Gastroesophageal sphincter (tissue), 4 donors: ENCODE measurements at regions not wholly inside any gene's neighbourhood (a gene's known extent, or its start where the extent isn't known, plus 50 kb on each side); places are given as distances from the start of the nearest gene placed in this dataset.

ENCODE experiments used
- ATAC-seq: fragments of 150-250 bp; one replicate; pipeline ENCODE4 v1.9.1; 2016; ENCODE audit warnings: mild to moderate bottlenecking, moderate library complexity
- H3K27ac ChIP-seq, 4 donors: fragments of 200-600 bp; sonication (generic) in 3 of 4; 1 replicate in 3 of 4; 2 replicates in 1 of 4; pipeline ENCODE4 v1.5.1; 2016 to 2019
- H3K27me3 ChIP-seq: fragments of 200-600 bp; sonication (generic); one replicate; pipeline ENCODE4 v1.5.1; 2019
- H3K36me3 ChIP-seq, 2 donors: fragments of 200-600 bp; sonication (generic); one replicate each; pipeline ENCODE4 v1.5.1; 2019; ENCODE audit warnings: control low read depth in 1 of 2
- H3K4me1 ChIP-seq, 3 donors: fragments of 200-600 bp; sonication (generic); 1 replicate in 2 of 3; 2 replicates in 1 of 3; pipeline ENCODE4 v1.5.1; 2016 to 2019; ENCODE audit warnings: control low read depth in 2 of 3
- H3K4me3 ChIP-seq, 2 donors: fragments of 200-600 bp; sonication (generic); one replicate each; pipeline ENCODE4 v1.5.1; 2019; ENCODE audit warnings: mild to moderate bottlenecking in 1 of 2, moderate library complexity in 1 of 2
- H3K9me3 ChIP-seq, 3 donors: fragments of 200-600 bp; sonication (generic); one replicate each; pipeline ENCODE4 v1.5.1; 2017 to 2019; ENCODE audit warnings: control low read depth in 2 of 3
- EP300 ChIP-seq: sonication (generic); formaldehyde crosslinking; IDR thresholded peaks from one replicate; pipeline ENCODE4 v1.6.1; 2017; ENCODE audit warnings: antibody characterized with exemption, mild to moderate bottlenecking
- POLR2A ChIP-seq, 2 donors: fragments of 450-650 bp; IDR thresholded peaks; one replicate each; pipeline ENCODE4 v1.6.1; 2017; ENCODE audit warnings: antibody characterized with exemption in 2 of 2, mild to moderate bottlenecking in 2 of 2, moderate library complexity in 1 of 2
- POLR2AphosphoS5 ChIP-seq: sonication (generic); formaldehyde crosslinking; IDR thresholded peaks from one replicate; pipeline ENCODE4 v1.6.1; 2017; ENCODE audit warnings: antibody characterized with exemption
- WGBS, 2 donors: methylation state at CpG; one replicate each; pipeline ENCODE4 v1.1.5; 2018; ENCODE audit warnings: low coverage in 1 of 2; 5-methylcytosine and 5-hydroxymethylcytosine counted together
- TF ChIP-seq, protein P1 (sequence below), 4 experiments: fragments of 200-600 bp in 2 of 4; fragments of 450-650 bp in 2 of 4; sonication (generic) in 1 of 4; IDR thresholded peaks; one replicate each; pipeline ENCODE4 v1.5.1; 2017 to 2019; ENCODE audit warnings: antibody characterized with exemption in 4 of 4, mild to moderate bottlenecking in 2 of 4, moderate library complexity in 2 of 4

DNA sequence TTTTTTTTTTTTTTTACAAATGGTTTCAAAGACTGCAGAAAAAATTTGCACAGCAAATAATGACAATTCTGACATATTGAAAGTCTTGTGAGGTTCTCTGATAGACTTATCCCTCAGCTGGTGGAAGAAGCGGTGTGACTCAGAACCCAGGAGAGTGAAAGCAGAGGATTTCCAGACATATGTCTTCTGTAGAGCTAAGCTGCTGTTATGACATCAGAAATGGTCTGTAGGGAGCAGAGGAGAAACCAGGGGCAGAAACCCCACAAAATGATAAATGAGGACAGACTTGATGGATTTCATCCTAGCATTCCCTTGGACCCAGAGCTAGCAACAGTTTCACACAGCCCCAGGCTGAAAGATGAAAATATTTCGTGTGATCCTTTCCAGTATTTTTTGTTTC is 582.6 kb downstream of the METTL15 start:
- H3K36me3 ChIP-seq: no peaks in the 10 kb centered on the region
- ATAC-seq: no peak
- no peaks in the 10 kb centered on the region for H3K9me3 ChIP-seq
- TF ChIP-seq, protein P1, sequence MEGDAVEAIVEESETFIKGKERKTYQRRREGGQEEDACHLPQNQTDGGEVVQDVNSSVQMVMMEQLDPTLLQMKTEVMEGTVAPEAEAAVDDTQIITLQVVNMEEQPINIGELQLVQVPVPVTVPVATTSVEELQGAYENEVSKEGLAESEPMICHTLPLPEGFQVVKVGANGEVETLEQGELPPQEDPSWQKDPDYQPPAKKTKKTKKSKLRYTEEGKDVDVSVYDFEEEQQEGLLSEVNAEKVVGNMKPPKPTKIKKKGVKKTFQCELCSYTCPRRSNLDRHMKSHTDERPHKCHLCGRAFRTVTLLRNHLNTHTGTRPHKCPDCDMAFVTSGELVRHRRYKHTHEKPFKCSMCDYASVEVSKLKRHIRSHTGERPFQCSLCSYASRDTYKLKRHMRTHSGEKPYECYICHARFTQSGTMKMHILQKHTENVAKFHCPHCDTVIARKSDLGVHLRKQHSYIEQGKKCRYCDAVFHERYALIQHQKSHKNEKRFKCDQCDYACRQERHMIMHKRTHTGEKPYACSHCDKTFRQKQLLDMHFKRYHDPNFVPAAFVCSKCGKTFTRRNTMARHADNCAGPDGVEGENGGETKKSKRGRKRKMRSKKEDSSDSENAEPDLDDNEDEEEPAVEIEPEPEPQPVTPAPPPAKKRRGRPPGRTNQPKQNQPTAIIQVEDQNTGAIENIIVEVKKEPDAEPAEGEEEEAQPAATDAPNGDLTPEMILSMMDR (IDR thresholded peaks at IDR 0.05): no peak
- TF ChIP-seq EP300 (no peak), POLR2AphosphoS5 (no peak), POLR2A (IDR thresholded peaks at IDR 0.05) (no peak)
- H3K4me1 ChIP-seq: no peaks in the 10 kb centered on the region
- no peak overlapping the region for H3K4me3 ChIP-seq
- no peaks in the 10 kb centered on the region for H3K27me3 ChIP-seq
- no peak overlapping the region for H3K27ac ChIP-seq
- 63 to 65% methylated on average over 1 to 2 of the region's 2 CpGs for WGBS, 2 donors

DNA sequence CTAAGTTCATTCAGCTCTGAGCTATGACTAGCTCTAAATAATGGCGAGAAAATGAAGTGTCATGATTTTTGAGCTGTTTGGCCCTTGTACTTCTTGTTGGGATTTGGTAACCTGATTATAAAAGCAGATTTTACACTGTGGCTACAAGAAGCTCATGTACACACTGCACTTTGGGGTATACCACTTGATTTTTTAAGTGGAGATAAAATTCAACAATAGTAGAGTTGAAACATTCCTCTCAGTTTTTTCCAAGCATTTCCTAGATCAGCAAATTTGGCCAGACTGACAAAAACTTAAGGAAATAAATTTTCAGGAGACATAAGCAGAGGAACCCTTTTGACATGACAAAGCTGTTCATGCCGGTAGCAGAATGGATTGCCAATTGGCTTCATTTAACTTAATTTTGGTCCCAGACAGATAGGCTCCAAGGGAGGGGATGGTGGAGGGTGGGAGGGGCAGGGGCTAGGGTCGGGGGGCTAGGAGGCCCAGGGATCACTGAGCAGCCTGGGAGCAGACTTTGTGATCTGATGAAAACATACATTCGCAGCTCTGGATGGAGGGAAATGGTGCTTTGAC is 575.9 kb downstream of the METTL15 start:
- Histone ChIP-seq H3K9me3 (no peaks in the 10 kb centered on the region), H3K27me3 (no peaks in the 10 kb centered on the region), H3K4me1 (no peaks in the 10 kb centered on the region), H3K27ac (no peak overlapping the region), H3K4me3 (no peak overlapping the region), H3K36me3 (no peaks in the 10 kb centered on the region)
- TF ChIP-seq POLR2A (IDR thresholded peaks at IDR 0.05) (no peak), POLR2AphosphoS5 (no peak), EP300 (no peak)
- TF ChIP-seq, protein P1 (IDR thresholded peaks at IDR 0.05): no peak
- ATAC-seq: no peak
- 30 to 43% methylated on average over 2 to 4 of the region's 4 CpGs for WGBS, 2 donors

- H3K4me1 ChIP-seq: no peaks in the 10 kb centered on the region
- no peak for ATAC-seq
- 81 to 100% methylated on average over 2 to 3 of the region's 3 CpGs for WGBS, 2 donors
- no peak for TF ChIP-seq EP300
- no peak for TF ChIP-seq POLR2AphosphoS5
- TF ChIP-seq, protein P1 (IDR thresholded peaks at IDR 0.05): no peak
- TF ChIP-seq POLR2A (IDR thresholded peaks at IDR 0.05): no peak
- H3K36me3 ChIP-seq: no peaks in the 10 kb centered on the region
- no peak overlapping the region for H3K4me3 ChIP-seq
- H3K27ac ChIP-seq: no peak overlapping the region
- no peaks in the 10 kb centered on the region for H3K27me3 ChIP-seq
- H3K9me3 ChIP-seq: no peaks in the 10 kb centered on the region
Measured at GRCh38 chr11:28679795-28680468, 571.7 kb downstream of the METTL15 start.

DNA sequence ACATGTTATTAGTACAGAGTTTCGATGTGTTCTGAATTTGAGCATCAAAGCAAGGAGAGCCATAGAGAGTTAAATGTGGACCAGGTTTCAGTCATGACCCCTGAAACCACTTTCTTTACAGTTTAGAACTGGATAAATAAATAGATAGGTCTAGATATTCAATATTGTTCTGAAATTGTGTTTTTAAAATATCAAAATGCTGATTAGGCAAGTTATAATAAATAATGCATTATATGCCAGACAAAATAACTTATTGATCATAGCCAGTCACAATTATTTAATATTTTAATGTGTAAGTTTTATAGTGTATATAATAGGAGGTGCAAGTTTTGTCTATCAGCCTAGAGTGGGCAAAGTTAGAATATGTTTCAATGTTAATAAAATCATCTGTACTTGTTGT is 569.5 kb downstream of the METTL15 start:
- WGBS, 2 donors: 100% methylated on average over 1 of the region's 1 CpG
- Histone ChIP-seq H3K9me3 (no peaks in the 10 kb centered on the region), H3K4me1 (no peaks in the 10 kb centered on the region), H3K36me3 (no peaks in the 10 kb centered on the region), H3K27me3 (no peaks in the 10 kb centered on the region), H3K27ac (no peak overlapping the region), H3K4me3 (no peak overlapping the region)
- ATAC-seq: no peak
- no peak for TF ChIP-seq POLR2AphosphoS5
- no peak for TF ChIP-seq EP300
- TF ChIP-seq, protein P1 (IDR thresholded peaks at IDR 0.05): no peak
- TF ChIP-seq POLR2A (IDR thresholded peaks at IDR 0.05): no peak

DNA sequence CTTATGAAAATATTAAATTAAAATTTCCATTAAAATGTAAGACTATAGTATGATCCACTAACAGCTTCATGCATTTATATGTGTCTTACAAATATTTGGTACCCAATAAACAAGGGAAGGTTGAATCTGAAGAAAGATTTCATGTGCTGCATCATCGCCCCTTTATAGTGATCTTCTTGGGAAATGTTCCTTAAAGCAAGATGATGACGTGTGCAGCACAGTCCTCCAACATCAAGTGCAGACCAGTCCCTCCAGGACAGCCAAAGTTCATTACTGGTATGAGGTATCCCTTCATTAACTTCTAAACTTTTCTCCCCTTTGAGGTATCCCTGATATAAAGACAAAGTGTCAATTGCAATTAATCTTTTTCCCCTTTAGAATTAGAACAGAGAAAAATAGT is 567.0 kb downstream of the METTL15 start:
- ATAC-seq: no peak
- Histone ChIP-seq H3K36me3 (no peaks in the 10 kb centered on the region), H3K4me3 (no peak overlapping the region), H3K9me3 (no peaks in the 10 kb centered on the region), H3K27me3 (no peaks in the 10 kb centered on the region), H3K4me1 (no peaks in the 10 kb centered on the region), H3K27ac (no peak overlapping the region)
- TF ChIP-seq POLR2A (IDR thresholded peaks at IDR 0.05) (no peak), EP300 (no peak), POLR2AphosphoS5 (no peak)
- TF ChIP-seq, protein P1 (IDR thresholded peaks at IDR 0.05): no peak
- WGBS, 2 donors: 86 to 95% methylated on average over 2 of the region's 2 CpGs
